Endothelial cell of umbilical vein (primary cell): ENCODE measurements at regions not wholly inside any gene's neighbourhood (a gene's known extent, or its start where the extent isn't known, plus 50 kb on each side); places are given as distances from the start of the nearest gene placed in this dataset.

ENCODE experiments used
- MAX ChIP-seq: IDR thresholded peaks from 2 replicates; pipeline ENCODE4 v1.6.1; 2011; ENCODE audit not compliant: insufficient read depth, insufficient read length
- POLR2A ChIP-seq: IDR thresholded peaks from 2 replicates; pipeline ENCODE4 v1.6.1; 2012; ENCODE audit warnings: low read depth, mild to moderate bottlenecking, control low read depth, low read length
- POLR2AphosphoS5 ChIP-seq: IDR thresholded peaks from 2 replicates; pipeline ENCODE4 v1.6.1; 2012; ENCODE audit warnings: low read depth, mild to moderate bottlenecking, control low read depth, low read length, moderate library complexity; ENCODE audit not compliant: insufficient read depth
- TF ChIP-seq, protein P1 (sequence below), 2 donors: IDR thresholded peaks; 1 replicate in 1 of 2; 2 replicates in 1 of 2; pipeline ENCODE4 v1.5.1; 2011; ENCODE audit warnings: low read length in 2 of 2, mild to moderate bottlenecking in 2 of 2, moderate library complexity in 2 of 2, control low read depth in 1 of 2, inconsistent platforms in 1 of 2, low read depth in 1 of 2; ENCODE audit not compliant: insufficient read depth in 1 of 2; ENCODE audit errors: extremely low read depth in 1 of 2

DNA sequence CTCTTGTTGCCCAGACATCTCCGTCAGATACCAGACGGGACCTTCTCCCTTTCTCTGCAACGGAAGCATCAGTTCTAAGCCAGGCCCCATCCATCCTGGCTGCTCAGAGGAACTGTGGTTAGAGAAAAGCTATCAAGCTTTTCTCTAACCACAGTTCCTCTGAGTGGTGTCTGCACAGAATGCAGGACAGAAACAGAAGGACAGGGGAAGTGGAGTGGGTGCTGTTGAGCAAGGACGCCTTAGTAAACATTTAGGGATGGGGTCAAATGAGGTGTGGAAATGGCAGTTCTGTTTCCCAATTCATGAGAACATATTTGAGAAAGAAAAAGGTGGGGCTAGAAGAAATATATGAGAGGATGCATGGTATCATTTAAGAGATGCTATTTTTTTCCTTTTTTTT, 283.8 kb downstream of the CRLF2 start:
- no peak for TF ChIP-seq POLR2AphosphoS5
- TF ChIP-seq, protein P1, sequence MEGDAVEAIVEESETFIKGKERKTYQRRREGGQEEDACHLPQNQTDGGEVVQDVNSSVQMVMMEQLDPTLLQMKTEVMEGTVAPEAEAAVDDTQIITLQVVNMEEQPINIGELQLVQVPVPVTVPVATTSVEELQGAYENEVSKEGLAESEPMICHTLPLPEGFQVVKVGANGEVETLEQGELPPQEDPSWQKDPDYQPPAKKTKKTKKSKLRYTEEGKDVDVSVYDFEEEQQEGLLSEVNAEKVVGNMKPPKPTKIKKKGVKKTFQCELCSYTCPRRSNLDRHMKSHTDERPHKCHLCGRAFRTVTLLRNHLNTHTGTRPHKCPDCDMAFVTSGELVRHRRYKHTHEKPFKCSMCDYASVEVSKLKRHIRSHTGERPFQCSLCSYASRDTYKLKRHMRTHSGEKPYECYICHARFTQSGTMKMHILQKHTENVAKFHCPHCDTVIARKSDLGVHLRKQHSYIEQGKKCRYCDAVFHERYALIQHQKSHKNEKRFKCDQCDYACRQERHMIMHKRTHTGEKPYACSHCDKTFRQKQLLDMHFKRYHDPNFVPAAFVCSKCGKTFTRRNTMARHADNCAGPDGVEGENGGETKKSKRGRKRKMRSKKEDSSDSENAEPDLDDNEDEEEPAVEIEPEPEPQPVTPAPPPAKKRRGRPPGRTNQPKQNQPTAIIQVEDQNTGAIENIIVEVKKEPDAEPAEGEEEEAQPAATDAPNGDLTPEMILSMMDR (IDR thresholded peaks at IDR 0.05; ENCODE audit: extremely low read depth in 1 of 2, insufficient read depth in 1 of 2, low read depth in 1 of 2, low read length in 2 of 2) = no peak
- no peak for TF ChIP-seq POLR2A
- TF ChIP-seq MAX = no peak
